ENCODE measurements at regions not wholly inside any gene's neighbourhood (a gene's known extent, or its start where the extent isn't known, plus 50 kb on each side); places are given as distances from the start of the nearest gene placed in this dataset.

DNA sequence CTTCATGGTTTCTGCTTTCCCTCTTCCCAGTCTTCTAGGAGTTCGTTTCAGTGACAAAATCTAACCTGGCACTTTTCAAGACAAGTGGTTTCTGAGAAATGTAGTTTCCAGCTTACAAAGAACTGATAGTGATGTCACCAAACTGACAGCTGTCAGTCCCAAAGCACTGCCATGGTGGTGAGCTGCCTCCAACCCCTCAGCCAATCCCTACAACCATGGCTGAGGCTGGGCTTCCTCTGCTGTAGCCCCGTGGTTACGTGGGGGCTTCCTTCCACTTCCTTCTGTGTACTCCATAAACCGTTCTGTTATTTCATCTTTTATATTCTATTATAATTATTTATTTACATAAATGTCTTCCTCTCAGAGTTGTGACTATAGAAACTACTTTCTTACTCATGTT lies 198.6 kb upstream of the AGA start:
- TF ChIP-seq CTCF (IDR thresholded peaks at IDR 0.05) (no peak), POLR2A (IDR thresholded peaks at IDR 0.05) (no peak)
